ENCODE measurements at regions not wholly inside any gene's neighbourhood (a gene's known extent, or its start where the extent isn't known, plus 50 kb on each side); places are given as distances from the start of the nearest gene placed in this dataset.

DNA sequence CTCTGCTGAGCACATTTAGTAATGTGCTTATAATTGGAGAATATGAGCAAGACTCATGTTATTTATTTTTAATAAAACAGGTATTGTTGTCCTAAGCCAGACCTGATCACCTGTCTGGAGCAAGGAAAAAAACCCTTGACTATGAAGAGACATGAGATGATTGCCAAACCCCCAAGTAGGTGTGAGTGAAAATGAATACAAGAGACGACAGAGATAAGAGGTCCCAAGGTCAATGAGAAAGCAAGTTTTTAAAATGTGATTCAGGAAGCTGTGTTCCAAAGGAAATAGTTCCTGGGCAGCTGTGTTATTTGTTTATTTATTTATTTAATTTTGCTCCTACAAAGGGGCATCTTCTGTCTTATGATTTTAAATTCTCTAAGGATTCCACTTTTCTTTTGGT, 83.1 kb downstream of the ZNF486 start:
- TF ChIP-seq, protein P1, sequence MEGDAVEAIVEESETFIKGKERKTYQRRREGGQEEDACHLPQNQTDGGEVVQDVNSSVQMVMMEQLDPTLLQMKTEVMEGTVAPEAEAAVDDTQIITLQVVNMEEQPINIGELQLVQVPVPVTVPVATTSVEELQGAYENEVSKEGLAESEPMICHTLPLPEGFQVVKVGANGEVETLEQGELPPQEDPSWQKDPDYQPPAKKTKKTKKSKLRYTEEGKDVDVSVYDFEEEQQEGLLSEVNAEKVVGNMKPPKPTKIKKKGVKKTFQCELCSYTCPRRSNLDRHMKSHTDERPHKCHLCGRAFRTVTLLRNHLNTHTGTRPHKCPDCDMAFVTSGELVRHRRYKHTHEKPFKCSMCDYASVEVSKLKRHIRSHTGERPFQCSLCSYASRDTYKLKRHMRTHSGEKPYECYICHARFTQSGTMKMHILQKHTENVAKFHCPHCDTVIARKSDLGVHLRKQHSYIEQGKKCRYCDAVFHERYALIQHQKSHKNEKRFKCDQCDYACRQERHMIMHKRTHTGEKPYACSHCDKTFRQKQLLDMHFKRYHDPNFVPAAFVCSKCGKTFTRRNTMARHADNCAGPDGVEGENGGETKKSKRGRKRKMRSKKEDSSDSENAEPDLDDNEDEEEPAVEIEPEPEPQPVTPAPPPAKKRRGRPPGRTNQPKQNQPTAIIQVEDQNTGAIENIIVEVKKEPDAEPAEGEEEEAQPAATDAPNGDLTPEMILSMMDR (IDR thresholded peaks at IDR 0.05): no peak
- TF ChIP-seq SIN3A (IDR thresholded peaks at IDR 0.05; ENCODE audit: borderline replicate concordance, insufficient read depth, low read depth, low read length) (no peak), POLR2AphosphoS5 (IDR thresholded peaks at IDR 0.05; ENCODE audit: low read depth, low read length) (no peak), TCF7L2 (IDR thresholded peaks at IDR 0.05; ENCODE audit: low read depth, low read length) (no peak)
- TF ChIP-seq, protein P2, sequence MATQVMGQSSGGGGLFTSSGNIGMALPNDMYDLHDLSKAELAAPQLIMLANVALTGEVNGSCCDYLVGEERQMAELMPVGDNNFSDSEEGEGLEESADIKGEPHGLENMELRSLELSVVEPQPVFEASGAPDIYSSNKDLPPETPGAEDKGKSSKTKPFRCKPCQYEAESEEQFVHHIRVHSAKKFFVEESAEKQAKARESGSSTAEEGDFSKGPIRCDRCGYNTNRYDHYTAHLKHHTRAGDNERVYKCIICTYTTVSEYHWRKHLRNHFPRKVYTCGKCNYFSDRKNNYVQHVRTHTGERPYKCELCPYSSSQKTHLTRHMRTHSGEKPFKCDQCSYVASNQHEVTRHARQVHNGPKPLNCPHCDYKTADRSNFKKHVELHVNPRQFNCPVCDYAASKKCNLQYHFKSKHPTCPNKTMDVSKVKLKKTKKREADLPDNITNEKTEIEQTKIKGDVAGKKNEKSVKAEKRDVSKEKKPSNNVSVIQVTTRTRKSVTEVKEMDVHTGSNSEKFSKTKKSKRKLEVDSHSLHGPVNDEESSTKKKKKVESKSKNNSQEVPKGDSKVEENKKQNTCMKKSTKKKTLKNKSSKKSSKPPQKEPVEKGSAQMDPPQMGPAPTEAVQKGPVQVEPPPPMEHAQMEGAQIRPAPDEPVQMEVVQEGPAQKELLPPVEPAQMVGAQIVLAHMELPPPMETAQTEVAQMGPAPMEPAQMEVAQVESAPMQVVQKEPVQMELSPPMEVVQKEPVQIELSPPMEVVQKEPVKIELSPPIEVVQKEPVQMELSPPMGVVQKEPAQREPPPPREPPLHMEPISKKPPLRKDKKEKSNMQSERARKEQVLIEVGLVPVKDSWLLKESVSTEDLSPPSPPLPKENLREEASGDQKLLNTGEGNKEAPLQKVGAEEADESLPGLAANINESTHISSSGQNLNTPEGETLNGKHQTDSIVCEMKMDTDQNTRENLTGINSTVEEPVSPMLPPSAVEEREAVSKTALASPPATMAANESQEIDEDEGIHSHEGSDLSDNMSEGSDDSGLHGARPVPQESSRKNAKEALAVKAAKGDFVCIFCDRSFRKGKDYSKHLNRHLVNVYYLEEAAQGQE (IDR thresholded peaks at IDR 0.05; ENCODE audit: insufficient read depth in 1 of 2, low read depth in 2 of 2, low read length in 1 of 2): no peak
